Fibroblast of mammary gland (primary cell): ENCODE measurements at regions not wholly inside any gene's neighbourhood (a gene's known extent, or its start where the extent isn't known, plus 50 kb on each side); places are given as distances from the start of the nearest gene placed in this dataset.

Source experiments
- DNase-seq: peaks from one replicate; pipeline ENCODE4 v3.0.0-alpha.2; 2010; ENCODE audit warnings: low read depth
- H3K4me3 ChIP-seq: 2 replicates; pipeline ENCODE4 v1.5.1; 2011; ENCODE audit warnings: low read depth, mild to moderate bottlenecking, low read length, moderate library complexity; ENCODE audit not compliant: control insufficient read depth
- TF ChIP-seq, protein P1 (sequence below): conservative IDR thresholded peaks from 2 replicates; pipeline ENCODE4 v1.5.1; 2011; ENCODE audit warnings: low read depth, low read length, inconsistent platforms; ENCODE audit not compliant: control insufficient read depth, insufficient read depth

DNA sequence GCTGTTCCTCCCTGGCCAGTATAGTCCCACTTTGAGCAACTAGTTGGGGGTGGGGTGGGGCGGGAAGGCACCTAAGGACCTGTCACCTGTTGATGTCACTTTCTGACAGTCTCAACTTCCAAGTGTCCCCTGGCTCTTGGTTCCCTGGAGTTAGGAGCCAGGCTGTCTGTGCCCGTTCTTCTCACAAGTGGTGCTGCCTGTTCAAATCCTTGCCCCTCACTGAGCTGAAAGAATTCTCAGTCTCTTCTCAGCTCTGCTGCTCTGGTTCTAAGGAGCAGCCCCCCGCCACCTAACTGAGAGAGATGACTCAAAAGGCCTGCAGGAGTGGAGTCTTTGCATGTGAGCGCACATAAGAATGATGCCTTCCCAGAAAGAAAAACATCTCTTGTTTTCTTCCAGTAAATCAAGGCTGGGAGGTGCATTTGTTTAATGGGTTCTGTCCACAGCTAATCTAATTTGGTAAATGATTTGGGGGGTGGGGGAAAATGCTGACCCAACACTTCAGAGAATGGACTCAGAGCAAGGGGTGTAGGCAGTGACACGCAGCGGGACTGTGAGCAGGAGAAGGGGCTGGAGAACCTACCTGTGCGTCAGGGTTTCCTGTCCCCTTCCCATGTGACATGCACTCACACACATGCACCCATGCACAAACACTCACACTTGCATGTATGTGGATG lies 78.2 kb upstream of the NLRP1 start:
- TF ChIP-seq, protein P1, sequence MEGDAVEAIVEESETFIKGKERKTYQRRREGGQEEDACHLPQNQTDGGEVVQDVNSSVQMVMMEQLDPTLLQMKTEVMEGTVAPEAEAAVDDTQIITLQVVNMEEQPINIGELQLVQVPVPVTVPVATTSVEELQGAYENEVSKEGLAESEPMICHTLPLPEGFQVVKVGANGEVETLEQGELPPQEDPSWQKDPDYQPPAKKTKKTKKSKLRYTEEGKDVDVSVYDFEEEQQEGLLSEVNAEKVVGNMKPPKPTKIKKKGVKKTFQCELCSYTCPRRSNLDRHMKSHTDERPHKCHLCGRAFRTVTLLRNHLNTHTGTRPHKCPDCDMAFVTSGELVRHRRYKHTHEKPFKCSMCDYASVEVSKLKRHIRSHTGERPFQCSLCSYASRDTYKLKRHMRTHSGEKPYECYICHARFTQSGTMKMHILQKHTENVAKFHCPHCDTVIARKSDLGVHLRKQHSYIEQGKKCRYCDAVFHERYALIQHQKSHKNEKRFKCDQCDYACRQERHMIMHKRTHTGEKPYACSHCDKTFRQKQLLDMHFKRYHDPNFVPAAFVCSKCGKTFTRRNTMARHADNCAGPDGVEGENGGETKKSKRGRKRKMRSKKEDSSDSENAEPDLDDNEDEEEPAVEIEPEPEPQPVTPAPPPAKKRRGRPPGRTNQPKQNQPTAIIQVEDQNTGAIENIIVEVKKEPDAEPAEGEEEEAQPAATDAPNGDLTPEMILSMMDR, result no peak
- no peak overlapping the region for H3K4me3 ChIP-seq
- DNase-seq, result no peak

DNA sequence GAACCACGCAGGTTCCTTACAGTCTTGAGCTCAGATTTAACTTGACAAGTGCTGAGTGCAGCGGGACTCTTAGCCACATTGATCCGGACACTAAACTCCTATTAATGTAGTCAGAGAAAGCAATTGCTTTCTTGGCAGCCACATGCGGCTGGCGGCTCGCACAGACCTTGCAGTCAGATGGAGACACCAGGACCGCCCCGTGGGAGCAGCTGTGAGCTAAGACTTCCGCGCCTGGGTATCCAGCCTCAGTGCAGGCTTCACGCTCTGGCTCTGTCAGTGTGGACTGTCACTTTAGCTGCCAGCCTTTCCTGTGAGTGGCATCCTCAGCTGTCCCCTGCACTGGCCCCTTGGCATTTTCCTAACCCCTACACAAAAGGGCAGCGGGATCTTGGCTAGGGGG lies 80.9 kb upstream of the NLRP1 start:
- no peak for DNase-seq
- no peak overlapping the region for H3K4me3 ChIP-seq
- TF ChIP-seq, protein P1, result no peak

DNA sequence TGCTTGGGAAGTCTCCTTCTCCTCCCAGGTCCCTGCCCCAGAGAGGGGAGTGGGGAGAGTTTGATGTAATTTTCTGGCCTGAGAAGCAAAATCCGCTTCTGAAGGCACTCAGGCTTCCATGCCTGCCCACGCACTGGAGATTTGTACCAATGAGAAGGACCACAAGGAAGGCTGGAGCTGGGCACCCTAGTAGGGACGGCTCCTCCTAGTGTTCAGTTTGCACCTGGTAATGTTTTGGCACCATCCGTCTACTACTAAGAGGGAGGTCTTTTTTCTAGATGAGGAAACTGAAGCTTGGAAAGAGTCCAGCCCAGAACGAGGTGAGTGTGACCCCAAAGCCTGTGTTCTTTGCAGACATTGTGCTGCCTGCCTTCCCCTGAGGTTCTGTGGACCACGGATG lies 83.6 kb upstream of the NLRP1 start:
- H3K4me3 ChIP-seq, result no peak overlapping the region
- DNase-seq, result peak; percentile 11
- TF ChIP-seq, protein P1, result peak; percentile 4

DNA sequence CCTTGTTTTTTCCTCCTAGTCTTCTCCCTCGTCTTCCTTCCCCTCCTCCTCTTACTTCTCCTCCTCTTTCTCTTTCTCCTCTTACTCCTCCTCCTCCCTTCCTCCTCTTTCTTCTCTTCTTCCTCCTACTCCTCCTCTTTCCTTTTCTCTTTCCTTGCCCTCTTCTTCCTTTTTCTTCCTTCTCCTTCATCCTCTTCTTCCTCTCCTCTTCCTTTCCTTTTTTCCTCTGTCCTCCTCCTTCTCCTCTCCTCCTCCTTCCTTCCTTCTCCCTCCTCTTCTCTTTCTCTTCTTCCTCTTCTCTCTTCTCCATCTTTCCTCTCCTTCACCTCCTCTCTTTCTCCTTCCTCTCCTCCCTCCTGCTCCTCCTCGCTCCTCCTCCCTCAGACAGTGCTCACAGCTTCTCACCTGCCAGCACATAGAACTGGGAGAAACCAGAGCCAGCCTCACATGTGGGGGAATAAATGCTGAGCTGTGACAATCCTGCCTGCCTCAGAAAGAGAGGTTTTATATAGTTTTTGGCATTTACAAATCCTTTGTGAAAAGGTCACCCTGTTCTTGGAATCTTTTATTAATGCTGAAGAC lies 84.3 kb upstream of the NLRP1 start:
- no peak overlapping the region for H3K4me3 ChIP-seq
- no peak for DNase-seq
- TF ChIP-seq, protein P1, result no peak

DNA sequence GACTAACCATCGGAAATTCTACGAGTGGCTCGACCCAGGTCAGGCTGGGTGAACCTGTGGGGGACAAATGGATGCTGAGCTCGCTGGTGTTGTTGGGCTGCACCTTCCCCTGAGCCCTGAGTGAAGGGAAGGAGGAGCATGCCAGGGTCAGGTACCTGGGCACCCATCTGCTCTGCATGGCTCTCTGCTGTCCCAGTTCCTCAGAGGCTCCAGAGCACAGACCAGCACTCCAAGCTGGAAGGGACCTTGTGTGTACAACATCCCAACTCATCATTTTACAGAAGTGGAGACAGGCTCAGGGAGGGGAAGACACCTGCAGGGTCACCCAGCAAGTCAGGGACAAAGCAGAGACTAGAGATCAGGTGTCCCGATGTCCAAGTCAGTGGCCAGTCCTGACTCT lies 84.9 kb upstream of the NLRP1 start:
- H3K4me3 ChIP-seq, result no peak overlapping the region
- DNase-seq, result no peak
- TF ChIP-seq, protein P1, result no peak

DNA sequence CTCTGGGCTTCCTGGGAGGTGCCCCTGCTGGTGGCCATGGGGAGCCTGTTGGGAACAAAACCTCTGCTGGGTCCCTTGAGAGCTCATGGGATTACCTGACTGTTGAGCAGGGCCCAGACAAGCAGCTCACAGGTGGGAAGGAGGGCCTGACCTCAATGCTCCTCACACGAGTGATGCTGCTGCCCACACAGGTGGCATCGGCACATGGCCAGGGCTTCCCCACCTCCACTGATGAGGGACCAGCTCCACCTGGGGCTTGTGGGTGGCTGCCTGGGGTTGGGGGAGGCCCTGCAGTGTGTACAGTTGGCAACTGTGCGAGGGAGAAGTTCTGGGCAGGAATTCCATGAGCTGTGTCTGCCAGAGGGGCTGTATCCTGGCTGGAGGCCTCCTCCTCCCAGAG lies 87.8 kb upstream of the NLRP1 start:
- TF ChIP-seq, protein P1, result no peak
- no peak for DNase-seq
- no peak overlapping the region for H3K4me3 ChIP-seq
